MM.1S (cell line): ENCODE measurements at regions not wholly inside any gene's neighbourhood (a gene's known extent, or its start where the extent isn't known, plus 50 kb on each side); places are given as distances from the start of the nearest gene placed in this dataset.
"Not testable (repeated sequence)": the region's sequence is repeated elsewhere in the genome, so short reads cannot be mapped to it uniquely, and the experiment has no call there.

Experiments
- DNase-seq: peaks from one replicate; pipeline ENCODE4 v3.0.0-alpha.2; 2015
- H2AFZ ChIP-seq: fragments of 300-600 bp; sonication (generic); 2 replicates; pipeline ENCODE4 v1.6.0; 2016; ENCODE audit warnings: antibody characterized with exemption, low read length
- H3F3A ChIP-seq: fragments of 300-600 bp; sonication (generic); 2 replicates; pipeline ENCODE4 v1.6.1; 2016; ENCODE audit warnings: mild to moderate bottlenecking, antibody characterized with exemption, low read length, moderate library complexity, mixed read lengths; ENCODE audit not compliant: insufficient read depth
- H3K27ac ChIP-seq: fragments of 300-600 bp; sonication (generic); 2 replicates; pipeline ENCODE4 v1.5.1; 2016; ENCODE audit warnings: mild to moderate bottlenecking, low read length
- H3K27me3 ChIP-seq: fragments of 300-600 bp; sonication (generic); replicated peaks from 2 replicates; pipeline ENCODE4 v1.6.0; 2016; ENCODE audit warnings: low read length; ENCODE audit not compliant: insufficient read depth
- H3K36me3 ChIP-seq: fragments of 300-600 bp; sonication (generic); replicated peaks from 2 replicates; pipeline ENCODE4 v1.6.1; 2016; ENCODE audit warnings: mild to moderate bottlenecking, low read length, mixed read lengths; ENCODE audit not compliant: insufficient read depth
- H3K4me1 ChIP-seq: fragments of 300-600 bp; sonication (generic); 2 replicates; pipeline ENCODE4 v1.6.1; 2016; ENCODE audit warnings: low read length, mixed read lengths
- H3K4me2 ChIP-seq: fragments of 300-600 bp; sonication (generic); 2 replicates; pipeline ENCODE4 v1.6.0; 2016; ENCODE audit warnings: low read depth, low read length
- H3K4me3 ChIP-seq: fragments of 300-600 bp; sonication (generic); 2 replicates; pipeline ENCODE4 v1.5.1; 2016; ENCODE audit warnings: low read length, mixed read lengths
- H3K79me2 ChIP-seq: fragments of 300-600 bp; sonication (generic); 2 replicates; pipeline ENCODE4 v1.6.1; 2016; ENCODE audit warnings: mixed run types, low read length, mixed read lengths
- H3K9ac ChIP-seq: fragments of 300-600 bp; sonication (generic); 2 replicates; pipeline ENCODE4 v1.6.1; 2016; ENCODE audit warnings: low read length, mixed read lengths
- H3K9me2 ChIP-seq: fragments of 300-600 bp; sonication (generic); replicated peaks from 2 replicates; pipeline ENCODE4 v1.6.1; 2016; ENCODE audit warnings: mild to moderate bottlenecking, low read length, mixed read lengths; ENCODE audit not compliant: insufficient read depth
- H3K9me3 ChIP-seq: fragments of 300-600 bp; sonication (generic); replicated peaks from 2 replicates; pipeline ENCODE4 v1.6.1; 2016; ENCODE audit warnings: mild to moderate bottlenecking, low read length, mixed read lengths; ENCODE audit not compliant: insufficient read depth
- H4K20me1 ChIP-seq: fragments of 300-600 bp; sonication (generic); 2 replicates; pipeline ENCODE4 v1.6.1; 2016; ENCODE audit warnings: mild to moderate bottlenecking, low read length, moderate library complexity, mixed read lengths; ENCODE audit not compliant: insufficient read depth
- EZH2 ChIP-seq: fragments of 300-600 bp; sonication (generic); optimal IDR thresholded peaks from 2 replicates; pipeline ENCODE3; 2017; ENCODE audit warnings: low read depth, mild to moderate bottlenecking, antibody characterized with exemption, low read length, mixed read lengths
- EZH2phosphoT487 ChIP-seq: fragments of 300-600 bp; sonication (generic); IDR thresholded peaks from 2 replicates; pipeline ENCODE4 v1.6.1; 2018; ENCODE audit warnings: antibody characterized with exemption, low read length
- TF ChIP-seq, protein P1 (sequence below): fragments of 300-600 bp; sonication (generic); IDR thresholded peaks from 2 replicates; pipeline ENCODE4 v1.5.1; 2016; ENCODE audit warnings: antibody characterized with exemption, low read length, mixed read lengths

DNA sequence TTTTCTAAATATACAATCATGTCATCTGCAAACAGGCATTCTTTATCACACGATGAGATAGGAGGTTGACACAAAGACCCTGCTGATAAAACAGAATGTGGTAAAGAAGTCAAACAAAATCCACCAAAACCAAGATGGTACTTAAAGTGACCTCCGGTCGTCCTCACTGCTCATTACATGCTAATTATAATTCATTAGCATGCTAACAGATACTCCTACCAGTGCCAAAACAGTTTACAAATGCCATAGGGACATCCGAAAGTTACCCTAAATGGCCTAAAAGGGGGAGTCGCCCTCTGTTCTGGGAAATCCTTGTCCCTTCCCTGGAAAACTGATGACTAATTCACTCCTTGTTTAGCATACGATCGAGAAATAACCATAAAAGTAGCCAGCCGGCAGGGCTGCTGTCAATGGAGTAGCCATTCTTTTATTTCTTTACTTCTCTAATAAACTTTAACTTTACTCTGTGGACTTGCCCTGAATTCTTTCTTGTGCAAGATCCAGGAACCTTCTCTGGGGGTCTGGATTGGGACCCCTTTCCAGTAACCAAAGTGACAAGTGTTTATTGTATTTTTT lies 126.6 kb downstream of the CCDC71L start:
- no peaks in the 10 kb centered on the region for H4K20me1 ChIP-seq
- no peaks in the 10 kb centered on the region for H3K27me3 ChIP-seq
- no peak overlapping the region for H3K27ac ChIP-seq
- no peaks in the 10 kb centered on the region for H3F3A ChIP-seq
- no peaks in the 10 kb centered on the region for H3K9me2 ChIP-seq
- H3K4me1 ChIP-seq: no peaks in the 10 kb centered on the region
- no peak overlapping the region for H3K4me3 ChIP-seq
- H2AFZ ChIP-seq: no peak overlapping the region
- H3K9ac ChIP-seq: no peak overlapping the region
- H3K4me2 ChIP-seq: no peak overlapping the region
- no peaks in the 10 kb centered on the region for H3K36me3 ChIP-seq
- DNase-seq: no peak
- no peaks in the 10 kb centered on the region for H3K9me3 ChIP-seq
- H3K79me2 ChIP-seq: no peaks in the 10 kb centered on the region
- TF ChIP-seq, protein P1, sequence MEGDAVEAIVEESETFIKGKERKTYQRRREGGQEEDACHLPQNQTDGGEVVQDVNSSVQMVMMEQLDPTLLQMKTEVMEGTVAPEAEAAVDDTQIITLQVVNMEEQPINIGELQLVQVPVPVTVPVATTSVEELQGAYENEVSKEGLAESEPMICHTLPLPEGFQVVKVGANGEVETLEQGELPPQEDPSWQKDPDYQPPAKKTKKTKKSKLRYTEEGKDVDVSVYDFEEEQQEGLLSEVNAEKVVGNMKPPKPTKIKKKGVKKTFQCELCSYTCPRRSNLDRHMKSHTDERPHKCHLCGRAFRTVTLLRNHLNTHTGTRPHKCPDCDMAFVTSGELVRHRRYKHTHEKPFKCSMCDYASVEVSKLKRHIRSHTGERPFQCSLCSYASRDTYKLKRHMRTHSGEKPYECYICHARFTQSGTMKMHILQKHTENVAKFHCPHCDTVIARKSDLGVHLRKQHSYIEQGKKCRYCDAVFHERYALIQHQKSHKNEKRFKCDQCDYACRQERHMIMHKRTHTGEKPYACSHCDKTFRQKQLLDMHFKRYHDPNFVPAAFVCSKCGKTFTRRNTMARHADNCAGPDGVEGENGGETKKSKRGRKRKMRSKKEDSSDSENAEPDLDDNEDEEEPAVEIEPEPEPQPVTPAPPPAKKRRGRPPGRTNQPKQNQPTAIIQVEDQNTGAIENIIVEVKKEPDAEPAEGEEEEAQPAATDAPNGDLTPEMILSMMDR: no peak
- TF ChIP-seq EZH2 (no peak), EZH2phosphoT487 (no peak)

DNA sequence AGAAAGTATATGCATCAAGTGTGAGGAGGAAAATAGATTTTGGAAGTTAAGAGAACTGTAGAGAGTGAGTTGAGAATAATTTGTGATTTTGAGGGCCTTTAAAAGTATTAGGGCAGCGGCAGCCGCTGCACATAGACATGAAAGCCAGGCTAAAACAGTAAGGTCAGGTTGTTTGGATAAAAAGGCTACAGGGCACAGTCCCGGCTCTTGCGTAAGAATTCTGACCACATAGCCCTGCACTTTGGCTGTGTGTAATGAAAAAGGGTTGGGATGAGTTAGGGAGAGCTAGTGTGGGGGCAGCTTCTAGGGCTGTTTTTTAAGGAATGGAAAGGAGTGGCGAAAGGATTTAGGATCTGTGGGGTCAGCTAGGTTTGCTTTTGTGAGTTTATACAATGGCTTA lies 130.8 kb downstream of the CCDC71L start:
- not testable (repeated sequence) for H3K4me1 ChIP-seq, H3K27me3 ChIP-seq, H3K4me3 ChIP-seq, H3K79me2 ChIP-seq, H3K36me3 ChIP-seq, H2AFZ ChIP-seq, H3K9me2 ChIP-seq, H3K4me2 ChIP-seq, H3K27ac ChIP-seq, H3K9ac ChIP-seq, DNase-seq, H3K9me3 ChIP-seq, H4K20me1 ChIP-seq, H3F3A ChIP-seq

DNA sequence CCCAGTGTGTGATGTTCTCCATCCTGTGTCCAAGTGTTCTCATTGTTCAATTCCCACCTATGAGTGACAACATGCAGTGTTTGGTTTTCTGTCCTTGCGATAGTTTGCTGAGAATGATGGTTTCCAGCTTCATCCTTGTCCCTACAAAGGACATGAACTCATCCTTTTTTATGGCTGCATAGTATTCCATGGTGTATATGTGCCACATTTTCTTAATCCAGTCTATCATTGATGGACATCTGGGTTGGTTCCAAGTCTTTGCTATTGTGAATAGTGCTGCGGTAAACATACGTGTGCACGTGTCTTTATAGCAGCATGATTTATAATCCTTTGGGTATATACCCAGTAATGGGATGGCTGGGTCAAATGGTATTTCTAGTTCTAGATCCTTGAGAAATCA lies 134.3 kb downstream of the CCDC71L start:
- not testable (repeated sequence) for DNase-seq, H3K36me3 ChIP-seq, H3K4me1 ChIP-seq, H2AFZ ChIP-seq, H3K27ac ChIP-seq, H3K9ac ChIP-seq, H3K9me3 ChIP-seq, H4K20me1 ChIP-seq, H3K27me3 ChIP-seq, H3K9me2 ChIP-seq, H3F3A ChIP-seq, H3K4me3 ChIP-seq, H3K4me2 ChIP-seq, H3K79me2 ChIP-seq

DNA sequence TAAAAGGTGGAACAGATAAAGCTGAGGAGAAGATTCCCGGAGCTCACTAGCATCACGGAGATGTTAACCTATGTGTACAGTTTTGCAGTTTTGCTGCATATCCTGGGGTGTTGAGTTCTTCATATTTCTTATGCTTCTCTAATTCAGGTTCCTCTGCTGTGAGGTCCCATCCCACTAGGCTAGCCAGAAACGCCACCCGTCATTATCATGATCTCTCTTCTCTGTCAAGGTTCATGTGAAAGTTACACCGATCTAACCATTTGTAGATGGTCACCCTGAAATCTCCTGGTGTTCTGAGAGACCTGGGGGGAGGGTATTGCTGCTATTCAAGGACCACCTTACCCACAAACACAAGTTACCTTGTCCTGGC lies 136.3 kb downstream of the CCDC71L start:
- H3K79me2 ChIP-seq: no peaks in the 10 kb centered on the region
- H3K27ac ChIP-seq: no peak overlapping the region
- no peaks in the 10 kb centered on the region for H3K4me1 ChIP-seq
- H2AFZ ChIP-seq: no peak overlapping the region
- no peaks in the 10 kb centered on the region for H3K36me3 ChIP-seq
- no peak for DNase-seq
- no peak overlapping the region for H3K4me3 ChIP-seq
- H3K27me3 ChIP-seq: no peaks in the 10 kb centered on the region
- no peak overlapping the region for H3K9ac ChIP-seq
- H3K9me2 ChIP-seq: no peaks in the 10 kb centered on the region
- no peak overlapping the region for H3K4me2 ChIP-seq
- no peaks in the 10 kb centered on the region for H3F3A ChIP-seq
- no peak for TF ChIP-seq EZH2phosphoT487
- no peak for TF ChIP-seq EZH2
- TF ChIP-seq, protein P1: no peak
- H3K9me3 ChIP-seq: no peaks in the 10 kb centered on the region
- H4K20me1 ChIP-seq: no peaks in the 10 kb centered on the region
